ENCODE measurements at regions not wholly inside any gene's neighbourhood (a gene's known extent, or its start where the extent isn't known, plus 50 kb on each side); places are given as distances from the start of the nearest gene placed in this dataset.

DNA sequence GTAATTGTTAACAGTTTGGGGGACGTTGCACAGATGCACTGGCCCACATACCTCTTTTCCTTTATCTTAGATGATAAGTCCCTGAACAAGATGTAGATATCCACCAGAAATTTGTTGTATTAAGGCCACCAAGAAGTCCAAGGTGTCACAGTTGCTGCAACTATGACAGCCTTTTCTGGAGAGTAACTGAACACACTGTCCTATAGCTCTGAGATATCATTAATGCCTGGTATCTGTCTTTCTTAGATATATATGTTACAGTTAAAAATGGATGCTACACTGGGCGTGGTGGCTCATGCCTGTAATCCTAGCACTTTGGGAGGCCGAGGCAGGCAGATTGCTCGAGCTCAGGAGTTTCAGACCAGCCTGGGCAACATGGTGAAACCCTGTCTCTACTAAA lies 77.8 kb upstream of the PRDX4 start:
- TF ChIP-seq CTCF (IDR thresholded peaks at IDR 0.05; ENCODE audit: insufficient read depth, low read depth, low read length) (no peak), EZH2 (IDR thresholded peaks at IDR 0.05; ENCODE audit: insufficient read depth, low read length) (no peak)

Measured in astrocyte (in vitro differentiated cells and primary cell).